ENCODE measurements at regions not wholly inside any gene's neighbourhood (a gene's known extent, or its start where the extent isn't known, plus 50 kb on each side); places are given as distances from the start of the nearest gene placed in this dataset.

- no peak for DNase-seq
Observed at GRCh38 chr1:5564578-5565257, 427.5 kb downstream of the NPHP4 start.

GRCh38 chr1:5563861-5564577 lies 428.2 kb downstream of the NPHP4 start:
- DNase-seq, result no peak

- DNase-seq, result no peak
Observed at GRCh38 chr1:5562769-5563168, 429.5 kb downstream of the NPHP4 start.

GRCh38 chr1:5562331-5562730 lies 429.9 kb downstream of the NPHP4 start:
- DNase-seq, result no peak

- no peak for DNase-seq
Observed at GRCh38 chr1:5559078-5559477, 433.1 kb downstream of the NPHP4 start.

GRCh38 chr1:5555853-5556252 lies 436.4 kb downstream of the NPHP4 start:
- no peak for DNase-seq

GRCh38 chr1:5554784-5555183 lies 437.4 kb downstream of the NPHP4 start:
- no peak for DNase-seq

GRCh38 chr1:5554111-5554510 lies 438.1 kb downstream of the NPHP4 start:
- DNase-seq, result no peak

GRCh38 chr1:5552787-5553484 lies 439.3 kb downstream of the NPHP4 start:
- DNase-seq, result no peak

- DNase-seq, result no peak
Observed at GRCh38 chr1:5551274-5551975, 440.8 kb downstream of the NPHP4 start.

- DNase-seq, result no peak
Observed at GRCh38 chr1:5548266-5548665, 444.0 kb downstream of the NPHP4 start.

GRCh38 chr1:5543235-5543634 lies 449.0 kb downstream of the NPHP4 start:
- DNase-seq, result no peak

- DNase-seq, result no peak
Observed at GRCh38 chr1:5532811-5533210, 459.4 kb downstream of the NPHP4 start.

- no peak for DNase-seq
Observed at GRCh38 chr1:5526822-5527551, 465.2 kb downstream of the NPHP4 start.

- no peak for DNase-seq
Observed at GRCh38 chr1:5526385-5526750, 465.9 kb downstream of the NPHP4 start.

GRCh38 chr1:5525597-5526384 lies 466.4 kb downstream of the NPHP4 start:
- DNase-seq, result no peak

- no peak for DNase-seq
Observed at GRCh38 chr1:5522531-5523145, 469.6 kb downstream of the NPHP4 start.

- no peak for DNase-seq
Observed at GRCh38 chr1:5519366-5520135, 472.7 kb downstream of the NPHP4 start.

GRCh38 chr1:5516756-5517155 lies 475.5 kb downstream of the NPHP4 start:
- DNase-seq, result no peak

GRCh38 chr1:5515501-5515900 lies 476.7 kb downstream of the NPHP4 start:
- DNase-seq, result no peak

Measured in KG1 (cell line).